SJCRH30 (cell line): ENCODE measurements at regions not wholly inside any gene's neighbourhood (a gene's known extent, or its start where the extent isn't known, plus 50 kb on each side); places are given as distances from the start of the nearest gene placed in this dataset.

Experiments
- DNase-seq, 2 experiments: peaks; one replicate each; pipeline ENCODE4 v3.0.0-alpha.2; 2015 to 2020
- H3K27ac ChIP-seq: fragments of 250-450 bp; sonication (Bioruptor Pico); 2 replicates; pipeline ENCODE4 v1.5.1; 2020; ENCODE audit warnings: mild to moderate bottlenecking, moderate library complexity
- H3K27me3 ChIP-seq: fragments of 250-450 bp; sonication (Bioruptor Pico); 2 replicates; pipeline ENCODE4 v1.5.1; 2020; ENCODE audit warnings: mild to moderate bottlenecking, moderate library complexity
- H3K36me3 ChIP-seq: fragments of 250-450 bp; sonication (Bioruptor Pico); 2 replicates; pipeline ENCODE4 v1.5.1; 2020; ENCODE audit warnings: mild to moderate bottlenecking, moderate library complexity
- H3K4me1 ChIP-seq: fragments of 250-450 bp; sonication (Bioruptor Pico); 2 replicates; pipeline ENCODE4 v1.5.1; 2020; ENCODE audit warnings: mild to moderate bottlenecking, moderate library complexity
- H3K4me3 ChIP-seq: fragments of 250-450 bp; sonication (Bioruptor Pico); 2 replicates; pipeline ENCODE4 v1.5.1; 2020; ENCODE audit warnings: mild to moderate bottlenecking, moderate library complexity
- H3K9me3 ChIP-seq: fragments of 250-450 bp; sonication (Bioruptor Pico); replicated peaks from 2 replicates; pipeline ENCODE4 v1.5.1; 2020; ENCODE audit warnings: mild to moderate bottlenecking, moderate library complexity

- DNase-seq, result no peak
- Histone ChIP-seq H3K27me3 (no peaks in the 10 kb centered on the region), H3K27ac (no peak overlapping the region), H3K9me3 (no peaks in the 10 kb centered on the region), H3K36me3 (no peaks in the 10 kb centered on the region), H3K4me3 (no peak overlapping the region), H3K4me1 (peaks cover 5% of the 10 kb centered on the region)
These were observed 1182.8 kb downstream of the SORCS1 start for GRCh38 chr10:105981679-105982078.

GRCh38 chr10:105974803-105975456 lies 1189.6 kb downstream of the SORCS1 start:
- no peaks in the 10 kb centered on the region for H3K27me3 ChIP-seq
- peak in 1 of 2 experiments; percentile 10 for DNase-seq
- no peak overlapping the region for H3K4me3 ChIP-seq
- H3K9me3 ChIP-seq, result no peaks in the 10 kb centered on the region
- H3K27ac ChIP-seq, result no peak overlapping the region
- H3K36me3 ChIP-seq, result no peaks in the 10 kb centered on the region
- H3K4me1 ChIP-seq, result no peaks in the 10 kb centered on the region

- DNase-seq, result no peak
- no peaks in the 10 kb centered on the region for H3K9me3 ChIP-seq
- H3K27me3 ChIP-seq, result no peaks in the 10 kb centered on the region
- H3K4me1 ChIP-seq, result no peaks in the 10 kb centered on the region
- H3K4me3 ChIP-seq, result no peak overlapping the region
- H3K27ac ChIP-seq, result no peak overlapping the region
- H3K36me3 ChIP-seq, result no peaks in the 10 kb centered on the region
These were observed 1190.6 kb downstream of the SORCS1 start for GRCh38 chr10:105973902-105974301.

GRCh38 chr10:105973360-105973759 lies 1191.1 kb downstream of the SORCS1 start:
- DNase-seq, result no peak
- no peak overlapping the region for H3K27ac ChIP-seq

GRCh38 chr10:105971460-105971859 lies 1193.0 kb downstream of the SORCS1 start:
- no peak overlapping the region for H3K27ac ChIP-seq
- no peak for DNase-seq
- no peaks in the 10 kb centered on the region for H3K4me1 ChIP-seq
- no peaks in the 10 kb centered on the region for H3K9me3 ChIP-seq
- no peaks in the 10 kb centered on the region for H3K36me3 ChIP-seq
- H3K27me3 ChIP-seq, result no peaks in the 10 kb centered on the region
- no peak overlapping the region for H3K4me3 ChIP-seq

More at GRCh38 chr10:105973360-105973759, 1191.1 kb downstream of the SORCS1 start:
- no peaks in the 10 kb centered on the region for H3K36me3 ChIP-seq
- no peaks in the 10 kb centered on the region for H3K4me1 ChIP-seq
- no peaks in the 10 kb centered on the region for H3K9me3 ChIP-seq
- H3K27me3 ChIP-seq, result no peaks in the 10 kb centered on the region
- no peak overlapping the region for H3K4me3 ChIP-seq

GRCh38 chr10:105969884-105970377 lies 1194.6 kb downstream of the SORCS1 start:
- Histone ChIP-seq H3K4me3 (no peak overlapping the region), H3K9me3 (no peaks in the 10 kb centered on the region), H3K27ac (no peak overlapping the region), H3K27me3 (no peaks in the 10 kb centered on the region), H3K4me1 (no peaks in the 10 kb centered on the region), H3K36me3 (no peaks in the 10 kb centered on the region)
- no peak for DNase-seq

- no peaks in the 10 kb centered on the region for H3K4me1 ChIP-seq
- no peaks in the 10 kb centered on the region for H3K9me3 ChIP-seq
- H3K27me3 ChIP-seq, result no peaks in the 10 kb centered on the region
- H3K27ac ChIP-seq, result no peak overlapping the region
- no peak for DNase-seq
- H3K4me3 ChIP-seq, result no peak overlapping the region
- H3K36me3 ChIP-seq, result no peaks in the 10 kb centered on the region
These were observed 1195.8 kb downstream of the SORCS1 start for GRCh38 chr10:105968666-105969065.

- Histone ChIP-seq H3K36me3 (no peaks in the 10 kb centered on the region), H3K27me3 (no peaks in the 10 kb centered on the region), H3K4me3 (no peak overlapping the region), H3K27ac (no peak overlapping the region), H3K9me3 (no peaks in the 10 kb centered on the region), H3K4me1 (no peaks in the 10 kb centered on the region)
- DNase-seq, result no peak
These were observed 1197.2 kb downstream of the SORCS1 start for GRCh38 chr10:105967256-105967655.

- H3K4me3 ChIP-seq, result no peak overlapping the region
- H3K4me1 ChIP-seq, result no peaks in the 10 kb centered on the region
- no peaks in the 10 kb centered on the region for H3K9me3 ChIP-seq
These were observed 1199.4 kb downstream of the SORCS1 start for GRCh38 chr10:105965141-105965540.

GRCh38 chr10:105964009-105964408 lies 1200.5 kb downstream of the SORCS1 start:
- no peak overlapping the region for H3K4me3 ChIP-seq
- H3K27me3 ChIP-seq, result no peaks in the 10 kb centered on the region
- no peaks in the 10 kb centered on the region for H3K4me1 ChIP-seq
- H3K27ac ChIP-seq, result no peak overlapping the region
- no peaks in the 10 kb centered on the region for H3K9me3 ChIP-seq
- no peaks in the 10 kb centered on the region for H3K36me3 ChIP-seq
- no peak for DNase-seq

More at GRCh38 chr10:105965141-105965540, 1199.4 kb downstream of the SORCS1 start:
- Histone ChIP-seq H3K27ac (no peak overlapping the region), H3K27me3 (no peaks in the 10 kb centered on the region), H3K36me3 (no peaks in the 10 kb centered on the region)
- no peak for DNase-seq

GRCh38 chr10:105963334-105963884 lies 1201.1 kb downstream of the SORCS1 start:
- Histone ChIP-seq H3K4me1 (no peaks in the 10 kb centered on the region), H3K27me3 (no peaks in the 10 kb centered on the region), H3K4me3 (no peak overlapping the region), H3K27ac (no peak overlapping the region), H3K9me3 (no peaks in the 10 kb centered on the region), H3K36me3 (no peaks in the 10 kb centered on the region)
- no peak for DNase-seq

- H3K4me3 ChIP-seq, result no peak overlapping the region
- no peaks in the 10 kb centered on the region for H3K36me3 ChIP-seq
- no peak for DNase-seq
- no peaks in the 10 kb centered on the region for H3K9me3 ChIP-seq
- H3K27ac ChIP-seq, result no peak overlapping the region
- no peaks in the 10 kb centered on the region for H3K27me3 ChIP-seq
- no peaks in the 10 kb centered on the region for H3K4me1 ChIP-seq
These were observed 1208.0 kb downstream of the SORCS1 start for GRCh38 chr10:105956550-105956949.

- Histone ChIP-seq H3K27ac (no peak overlapping the region), H3K27me3 (no peaks in the 10 kb centered on the region), H3K9me3 (no peaks in the 10 kb centered on the region), H3K4me3 (no peak overlapping the region), H3K36me3 (no peaks in the 10 kb centered on the region), H3K4me1 (no peaks in the 10 kb centered on the region)
- no peak for DNase-seq
These were observed 1210.6 kb downstream of the SORCS1 start for GRCh38 chr10:105953861-105954260.

GRCh38 chr10:105953056-105953455 lies 1211.5 kb downstream of the SORCS1 start:
- Histone ChIP-seq H3K36me3 (no peaks in the 10 kb centered on the region), H3K4me3 (no peak overlapping the region), H3K27me3 (no peaks in the 10 kb centered on the region), H3K9me3 (no peaks in the 10 kb centered on the region), H3K4me1 (no peaks in the 10 kb centered on the region), H3K27ac (no peak overlapping the region)
- DNase-seq, result no peak

GRCh38 chr10:105952153-105952552 lies 1212.4 kb downstream of the SORCS1 start:
- H3K4me3 ChIP-seq, result no peak overlapping the region
- no peaks in the 10 kb centered on the region for H3K27me3 ChIP-seq
- no peak overlapping the region for H3K27ac ChIP-seq
- no peaks in the 10 kb centered on the region for H3K9me3 ChIP-seq
- peak in 1 of 2 experiments; percentile 16 for DNase-seq
- no peaks in the 10 kb centered on the region for H3K4me1 ChIP-seq
- no peaks in the 10 kb centered on the region for H3K36me3 ChIP-seq

- Histone ChIP-seq H3K27ac (no peak overlapping the region), H3K9me3 (no peaks in the 10 kb centered on the region), H3K4me3 (no peak overlapping the region), H3K27me3 (no peaks in the 10 kb centered on the region), H3K36me3 (no peaks in the 10 kb centered on the region), H3K4me1 (no peaks in the 10 kb centered on the region)
- peak; percentile 31 to 66 for DNase-seq
These were observed 1214.1 kb downstream of the SORCS1 start for GRCh38 chr10:105950410-105950809.
